HK-2 (cell line): ENCODE measurements at regions not wholly inside any gene's neighbourhood (a gene's known extent, or its start where the extent isn't known, plus 50 kb on each side); places are given as distances from the start of the nearest gene placed in this dataset.
"Not testable (repeated sequence)": the region's sequence is repeated elsewhere in the genome, so short reads cannot be mapped to it uniquely, and the experiment has no call there.

Experiments used
- DNase-seq: peaks from one replicate; pipeline ENCODE4 v3.0.0-alpha.2; 2018; ENCODE audit not compliant: unreplicated experiment

DNA sequence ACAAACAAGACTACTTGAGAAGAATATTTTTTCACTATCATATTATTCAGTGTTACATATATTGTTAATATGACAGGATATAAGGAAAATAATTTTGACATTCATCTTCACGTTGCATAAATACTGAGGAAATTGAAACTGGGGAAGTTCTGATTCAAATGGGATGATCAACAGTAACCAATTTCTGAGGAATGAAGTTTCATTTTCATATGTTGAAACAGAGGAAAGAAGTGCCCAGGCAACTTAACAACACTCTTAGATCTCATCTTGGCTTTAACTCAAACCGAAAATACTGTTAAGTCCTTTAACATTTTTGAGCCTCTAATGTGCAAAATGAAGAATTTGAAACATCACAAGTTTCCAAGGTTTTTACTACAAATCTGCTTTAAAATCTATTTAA is 612.2 kb upstream of the VRK2 start:
- no peak for DNase-seq

- no peak for DNase-seq
Measured at GRCh38 chr2:57434972-57435371, 611.6 kb upstream of the VRK2 start.

DNA sequence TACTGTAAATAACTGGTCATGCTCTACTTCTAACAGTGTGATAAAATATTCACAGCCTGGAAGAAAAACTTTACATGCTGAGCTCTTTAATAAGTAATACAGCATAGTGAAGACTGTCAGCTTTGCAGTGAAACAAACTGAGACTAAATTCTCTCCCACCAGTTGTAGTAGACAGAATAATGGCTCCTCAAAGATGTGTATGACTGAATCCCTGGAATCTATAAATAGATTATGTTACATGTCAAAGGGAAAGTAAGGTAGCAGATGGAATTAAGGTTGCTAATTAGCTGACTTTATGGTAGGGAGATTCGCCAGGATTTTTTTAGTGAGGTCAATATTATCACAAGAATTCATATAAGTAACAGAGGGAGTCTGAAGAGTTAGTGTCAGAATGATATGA is 609.5 kb upstream of the VRK2 start:
- no peak for DNase-seq

DNA sequence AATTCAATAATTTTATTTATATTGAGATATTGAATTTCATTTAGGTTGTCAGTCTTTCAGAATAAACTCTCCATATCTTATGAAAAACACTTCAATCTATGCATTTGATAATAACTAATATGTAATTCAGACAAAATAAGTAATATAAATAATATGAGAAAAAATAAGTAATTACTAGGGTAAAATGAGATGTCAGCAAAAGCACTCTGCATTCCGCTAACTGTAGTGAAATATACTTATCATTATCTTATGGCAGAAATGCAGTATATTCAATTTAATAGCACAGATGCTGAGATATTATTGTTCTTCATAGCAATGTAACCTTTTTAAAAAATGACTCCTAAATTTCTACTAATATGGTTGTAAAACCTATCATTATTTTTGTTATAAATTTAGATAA is 606.2 kb upstream of the VRK2 start:
- DNase-seq, result no peak

DNA sequence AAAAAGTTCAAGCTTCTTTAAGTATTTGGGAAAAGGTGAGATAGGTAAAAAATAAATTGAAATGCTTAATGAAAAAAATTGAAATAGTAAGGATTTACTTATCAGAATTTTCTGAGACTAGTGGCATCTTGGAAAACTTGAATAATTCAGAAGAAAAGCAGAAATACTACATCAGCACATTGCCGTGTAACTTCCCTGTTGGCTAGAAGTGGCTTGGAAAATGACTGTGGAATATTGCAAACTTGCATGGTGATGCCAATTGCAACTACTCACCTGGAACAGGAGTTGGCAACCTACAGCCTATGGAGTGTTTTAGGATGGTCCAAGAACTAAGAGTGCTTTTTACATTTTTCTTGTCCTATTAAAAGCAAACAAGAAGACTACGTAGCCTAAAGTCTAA is 603.5 kb upstream of the VRK2 start:
- DNase-seq, result no peak

GRCh38 chr2:57443973-57444521 is 602.6 kb upstream of the VRK2 start:
- DNase-seq, result no peak

GRCh38 chr2:57444752-57445430 is 601.7 kb upstream of the VRK2 start:
- no peak for DNase-seq

GRCh38 chr2:57448816-57449215 is 597.8 kb upstream of the VRK2 start:
- no peak for DNase-seq

DNA sequence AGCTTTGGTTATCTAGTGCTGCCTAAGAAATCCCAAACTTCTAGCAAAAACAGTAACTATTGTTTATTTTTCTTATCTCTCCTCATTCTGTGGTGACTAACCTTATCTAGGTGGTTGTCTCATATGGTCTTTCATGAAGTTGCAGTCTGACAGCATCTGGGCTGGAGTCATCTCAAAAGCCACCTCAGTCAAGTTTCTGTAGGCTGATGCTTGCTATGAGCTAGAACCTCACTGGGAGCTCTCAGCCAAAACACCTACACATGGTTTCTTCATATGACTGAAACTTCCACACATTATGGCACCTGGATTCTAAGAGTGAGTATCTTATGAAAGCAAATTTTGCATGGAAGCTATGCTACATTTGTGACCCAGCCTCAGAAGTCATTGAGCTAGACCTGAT is 596.4 kb upstream of the VRK2 start:
- no peak for DNase-seq

DNA sequence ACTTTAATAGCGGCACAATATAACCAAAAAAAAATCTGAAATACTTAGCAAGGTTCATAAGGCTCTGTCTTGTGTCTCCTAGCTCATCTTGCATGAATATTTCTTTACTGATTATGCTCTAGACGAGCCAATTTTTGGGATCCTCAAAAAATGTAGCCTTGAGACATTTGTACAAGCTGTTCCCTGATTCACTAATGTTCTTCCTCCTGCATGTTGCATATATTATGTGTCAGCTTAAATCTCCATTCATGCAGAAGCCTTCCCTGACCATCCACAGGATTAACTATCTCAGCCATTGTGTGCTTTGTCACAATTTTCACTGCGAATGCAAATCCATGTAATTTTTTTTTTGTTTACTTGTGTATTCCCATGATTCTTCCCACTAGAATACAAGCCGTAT is 594.0 kb upstream of the VRK2 start:
- no peak for DNase-seq

DNA sequence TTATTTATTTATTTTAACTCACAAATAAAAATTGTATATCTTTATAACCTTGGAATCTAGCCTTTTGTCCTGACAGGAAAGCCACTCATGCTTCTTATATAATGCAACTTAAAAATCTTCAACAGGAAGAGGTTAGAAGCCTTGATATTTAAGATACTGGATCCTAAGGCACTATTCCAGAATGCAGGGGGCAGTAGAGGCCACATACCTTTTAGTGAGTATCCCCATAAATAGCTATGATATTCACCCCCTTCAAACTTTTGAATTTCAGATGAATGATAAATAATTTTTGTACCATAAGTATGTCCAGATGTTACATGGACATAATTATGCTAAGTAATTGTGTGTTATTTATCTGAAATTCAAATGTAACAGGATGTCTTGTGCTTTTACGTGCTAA is 592.7 kb upstream of the VRK2 start:
- DNase-seq, result no peak

DNA sequence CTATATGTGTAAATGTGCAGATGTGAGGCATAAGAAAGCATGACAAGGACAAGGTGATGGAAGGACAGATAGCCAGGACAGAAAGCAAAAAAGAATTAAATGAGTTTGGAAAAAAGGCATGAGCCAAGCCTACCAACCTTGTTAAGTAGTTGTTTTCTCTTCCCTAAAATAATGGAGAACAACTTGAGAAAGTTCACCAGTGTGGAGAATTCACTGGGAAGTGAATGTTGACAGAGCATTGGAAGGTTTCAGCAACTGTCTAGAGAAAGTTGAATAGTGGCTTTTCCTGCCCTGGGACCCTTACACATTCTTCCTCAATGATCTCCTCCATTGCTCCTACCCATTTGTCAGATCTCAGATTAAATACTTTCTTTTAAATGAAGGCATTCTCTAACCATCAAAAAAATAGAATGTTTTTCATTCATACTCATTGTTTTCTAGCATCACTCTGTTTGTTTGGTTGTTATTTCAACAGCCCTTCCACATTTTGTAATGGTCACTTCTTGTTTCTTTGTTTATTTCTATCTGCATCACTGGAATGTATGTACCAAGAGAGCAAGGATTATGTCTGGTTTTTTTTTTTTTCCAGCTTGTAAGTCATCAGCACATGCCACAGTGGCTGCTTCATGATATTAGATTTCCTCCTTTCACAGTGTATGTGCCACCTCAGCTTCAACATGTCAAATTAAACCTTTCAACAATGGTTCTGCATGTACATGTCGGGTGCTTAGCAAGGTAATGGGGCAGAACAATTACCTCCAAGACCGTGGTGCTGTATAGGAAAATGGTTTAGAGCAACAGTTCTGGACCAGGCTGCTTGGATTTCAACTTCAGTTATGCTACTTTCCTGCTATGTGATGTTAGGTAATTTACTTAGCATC is 586.0 kb upstream of the VRK2 start:
- no peak for DNase-seq

- DNase-seq, result no peak
Measured at GRCh38 chr2:57461624-57462023, 585.0 kb upstream of the VRK2 start.

DNA sequence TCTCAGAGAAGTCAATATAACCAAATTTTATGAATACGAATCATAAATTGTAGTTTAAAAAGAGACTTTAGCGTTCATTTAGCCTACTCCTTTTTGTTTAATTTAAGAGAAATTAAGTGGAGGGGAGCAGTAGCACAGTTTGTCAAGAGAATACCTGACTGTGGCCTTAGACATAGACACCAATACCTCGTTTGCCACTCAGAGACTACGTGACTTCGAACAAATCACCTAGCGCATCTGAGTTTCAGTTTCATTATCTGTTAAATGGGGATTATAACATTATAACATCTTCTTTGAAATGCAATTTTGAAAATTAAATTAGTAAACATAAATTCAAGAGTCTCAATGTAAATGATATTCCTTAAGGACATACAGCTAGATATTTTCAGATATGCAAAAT is 581.5 kb upstream of the VRK2 start:
- DNase-seq, result no peak

DNA sequence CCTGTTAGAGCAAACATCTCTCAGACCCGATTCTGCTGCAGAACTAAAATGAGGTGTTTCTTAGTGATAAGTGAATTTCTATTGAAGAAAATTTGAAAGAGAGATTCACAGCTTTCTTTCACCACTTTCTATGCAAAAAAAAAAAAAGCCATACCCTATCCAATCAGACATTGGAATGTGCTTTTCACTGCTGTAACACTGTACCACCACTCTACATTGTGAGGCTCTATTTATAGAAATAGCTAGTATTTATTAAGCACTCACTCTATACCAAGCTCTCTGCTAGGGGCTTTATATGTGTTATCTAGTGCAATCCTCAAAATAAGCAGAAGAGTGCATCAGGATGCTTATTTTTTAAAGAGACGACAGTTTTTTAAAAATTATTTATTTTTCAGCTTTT is 580.6 kb upstream of the VRK2 start:
- no peak for DNase-seq

GRCh38 chr2:57475391-57475790 is 571.2 kb upstream of the VRK2 start:
- no peak for DNase-seq

DNA sequence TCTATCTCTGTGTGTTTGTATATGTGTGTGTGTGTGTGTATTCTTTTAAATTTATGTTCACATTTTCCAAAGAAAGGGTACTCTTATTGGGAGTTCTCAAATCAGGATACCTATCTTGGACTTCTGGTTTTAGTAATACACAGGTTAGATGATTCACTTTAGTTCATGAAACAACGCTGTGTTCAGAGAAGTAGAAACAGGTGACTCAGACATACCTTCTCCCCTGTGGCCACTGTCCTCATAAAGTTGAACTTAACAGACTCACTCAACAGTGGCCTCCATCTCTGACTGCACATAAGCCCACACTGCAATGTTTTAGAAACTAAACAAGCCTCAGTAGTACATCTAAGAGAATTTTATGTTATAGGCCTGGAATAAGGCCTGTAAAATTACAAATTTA is 566.6 kb upstream of the VRK2 start:
- DNase-seq, result no peak

DNA sequence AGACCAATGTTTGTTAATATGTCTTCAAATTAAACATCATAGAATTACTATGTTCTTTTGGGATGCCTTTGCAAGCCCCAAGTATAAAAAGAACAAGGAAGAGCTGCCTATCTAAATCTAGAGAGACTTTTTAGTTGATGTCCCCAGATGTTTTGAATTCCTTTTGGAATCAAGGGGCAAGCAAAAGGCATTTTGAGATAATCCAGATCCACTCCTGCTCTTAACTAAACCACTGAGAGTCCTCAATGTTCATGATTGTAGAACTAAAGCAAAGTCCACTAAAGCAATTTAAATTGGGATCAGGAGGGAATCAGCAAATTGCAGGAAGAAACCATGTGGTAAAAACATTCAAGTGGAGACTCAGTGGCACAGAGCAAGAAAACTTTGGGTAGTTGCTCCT is 558.5 kb upstream of the VRK2 start:
- DNase-seq, result no peak

GRCh38 chr2:57490741-57491140 is 555.9 kb upstream of the VRK2 start:
- DNase-seq, result no peak

GRCh38 chr2:57491213-57491612 is 555.4 kb upstream of the VRK2 start:
- DNase-seq, result no peak

GRCh38 chr2:57493966-57494365 is 552.6 kb upstream of the VRK2 start:
- not testable (repeated sequence) for DNase-seq

GRCh38 chr2:57497489-57498096 is 549.0 kb upstream of the VRK2 start:
- DNase-seq, result peak; percentile 35

DNA sequence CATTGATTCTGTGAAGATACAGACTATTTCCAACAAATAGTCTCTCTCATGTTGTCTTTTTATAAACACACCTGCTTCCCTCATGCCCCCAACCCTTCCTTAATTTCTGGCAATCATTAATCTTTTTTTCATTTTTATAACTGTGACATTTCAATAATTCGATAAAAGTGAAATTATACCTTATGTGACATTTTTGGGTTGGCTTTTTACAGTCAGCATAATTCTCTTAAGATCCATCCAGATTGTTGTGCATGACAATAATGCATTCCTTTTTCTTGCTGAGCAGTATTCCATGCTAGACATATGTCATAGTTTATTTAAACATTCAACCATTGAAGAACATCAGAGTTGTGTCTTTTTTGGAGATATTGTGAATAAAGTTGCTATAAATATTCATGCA is 541.8 kb upstream of the VRK2 start:
- DNase-seq, result no peak
